NCI-H2196 (cell line): ENCODE measurements at regions not wholly inside any gene's neighbourhood (a gene's known extent, or its start where the extent isn't known, plus 50 kb on each side); places are given as distances from the start of the nearest gene placed in this dataset.

ENCODE experiments used
- DNase-seq: peaks from one replicate; lab custom pipeline; 2025; ENCODE audit not compliant: unreplicated experiment; lab: John Stamatoyannopoulos, UW

- no peak for DNase-seq
These were observed 491.4 kb upstream of the KLF4 start for GRCh38 chr9:107980984-107981383.

GRCh38 chr9:107976767-107977166 lies 487.2 kb upstream of the KLF4 start:
- DNase-seq = no peak

- no peak for DNase-seq
These were observed 485.9 kb upstream of the KLF4 start for GRCh38 chr9:107975426-107976010.

- no peak for DNase-seq
These were observed 483.9 kb upstream of the KLF4 start for GRCh38 chr9:107973451-107973850.

- DNase-seq = no peak
These were observed 482.8 kb upstream of the KLF4 start for GRCh38 chr9:107972346-107972745.

GRCh38 chr9:107971241-107971640 lies 481.7 kb upstream of the KLF4 start:
- DNase-seq = no peak

GRCh38 chr9:107970726-107971125 lies 481.2 kb upstream of the KLF4 start:
- no peak for DNase-seq

- no peak for DNase-seq
These were observed 480.2 kb upstream of the KLF4 start for GRCh38 chr9:107969727-107970126.

GRCh38 chr9:107969141-107969540 lies 479.6 kb upstream of the KLF4 start:
- DNase-seq = no peak

GRCh38 chr9:107963246-107963645 lies 473.7 kb upstream of the KLF4 start:
- no peak for DNase-seq

- DNase-seq = no peak
These were observed 471.3 kb upstream of the KLF4 start for GRCh38 chr9:107960916-107961315.

- DNase-seq = no peak
These were observed 464.7 kb upstream of the KLF4 start for GRCh38 chr9:107954312-107954711.

GRCh38 chr9:107953556-107954125 lies 464.1 kb upstream of the KLF4 start:
- no peak for DNase-seq

GRCh38 chr9:107952773-107953172 lies 463.2 kb upstream of the KLF4 start:
- DNase-seq = no peak

- DNase-seq = no peak
These were observed 461.9 kb upstream of the KLF4 start for GRCh38 chr9:107951511-107951910.

- DNase-seq = no peak
These were observed 459.5 kb upstream of the KLF4 start for GRCh38 chr9:107949061-107949460.

- no peak for DNase-seq
These were observed 459.0 kb upstream of the KLF4 start for GRCh38 chr9:107948601-107949000.

- DNase-seq = no peak
These were observed 458.5 kb upstream of the KLF4 start for GRCh38 chr9:107948086-107948485.

- no peak for DNase-seq
These were observed 457.0 kb upstream of the KLF4 start for GRCh38 chr9:107946364-107947141.

- no peak for DNase-seq
These were observed 456.4 kb upstream of the KLF4 start for GRCh38 chr9:107945961-107946360.

- DNase-seq = no peak
These were observed 455.9 kb upstream of the KLF4 start for GRCh38 chr9:107945493-107945892.

- DNase-seq = no peak
These were observed 454.8 kb upstream of the KLF4 start for GRCh38 chr9:107944387-107944786.
